GM18499 (cell line): ENCODE measurements at regions not wholly inside any gene's neighbourhood (a gene's known extent, or its start where the extent isn't known, plus 50 kb on each side); places are given as distances from the start of the nearest gene placed in this dataset.

Experiments
- ATAC-seq: cut with Tn5 transposase; IDR thresholded peaks from one replicate; pipeline ENCODE4 v1.9.1; 2021; ENCODE audit warnings: moderate number of reproducible peaks; ENCODE audit not compliant: insufficient read depth, unreplicated experiment

DNA sequence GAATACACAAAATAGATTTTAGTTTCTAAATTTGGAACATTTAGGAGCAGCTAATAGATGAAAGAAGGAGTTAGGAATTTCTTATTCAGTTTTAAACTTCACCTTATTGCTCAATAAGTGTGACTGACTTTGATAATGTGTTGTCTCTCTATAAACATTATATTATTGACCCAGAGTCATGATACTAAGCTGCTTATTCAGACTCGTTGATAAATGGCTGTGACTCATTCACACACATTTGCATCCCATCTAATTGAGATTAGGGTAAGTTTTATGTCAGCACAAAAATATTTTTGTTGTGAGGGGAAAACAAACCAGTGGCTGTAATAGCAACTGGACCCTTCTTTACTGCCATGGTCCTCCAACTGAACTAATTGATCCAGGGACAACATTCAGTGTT is 137.6 kb downstream of the GOLIM4 start:
- no peak for ATAC-seq

DNA sequence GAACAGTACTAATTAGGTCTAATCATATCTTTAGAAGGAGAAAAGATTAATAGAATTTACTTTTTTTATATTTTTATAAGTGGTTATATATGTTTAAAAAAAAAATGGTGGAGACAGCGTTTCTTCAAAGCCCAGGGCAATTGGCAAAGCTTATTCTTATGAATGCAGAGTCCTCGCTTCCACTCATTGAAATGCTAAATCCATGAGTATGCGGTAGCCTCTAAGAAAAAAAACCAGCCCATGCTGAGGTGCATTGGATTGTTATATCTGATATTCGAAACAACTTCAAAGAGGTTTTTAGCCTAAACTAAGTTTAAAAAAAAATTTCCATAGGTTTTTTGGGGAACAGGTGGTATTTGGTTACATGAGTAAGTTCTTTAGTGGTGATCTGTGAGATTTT is 142.8 kb downstream of the GOLIM4 start:
- ATAC-seq: no peak

DNA sequence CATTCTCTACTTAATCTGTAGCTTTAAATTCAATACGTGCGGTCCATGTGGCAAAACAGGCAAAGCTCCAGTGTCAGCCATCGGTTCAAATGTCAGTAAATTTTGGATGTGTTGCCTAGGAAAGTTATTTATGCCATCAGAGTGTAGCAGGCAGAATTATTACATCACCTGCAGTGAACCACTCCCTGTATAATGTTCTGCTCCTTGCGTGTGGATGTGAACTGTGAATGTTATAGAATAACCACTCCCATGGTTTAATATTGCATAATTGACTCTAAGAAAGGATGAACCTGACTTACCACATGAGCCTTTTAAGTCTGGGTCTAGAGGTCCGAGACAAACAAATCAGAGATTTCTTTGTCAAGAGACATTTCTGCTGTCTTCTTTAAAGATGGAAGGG is 145.5 kb downstream of the GOLIM4 start:
- no peak for ATAC-seq

DNA sequence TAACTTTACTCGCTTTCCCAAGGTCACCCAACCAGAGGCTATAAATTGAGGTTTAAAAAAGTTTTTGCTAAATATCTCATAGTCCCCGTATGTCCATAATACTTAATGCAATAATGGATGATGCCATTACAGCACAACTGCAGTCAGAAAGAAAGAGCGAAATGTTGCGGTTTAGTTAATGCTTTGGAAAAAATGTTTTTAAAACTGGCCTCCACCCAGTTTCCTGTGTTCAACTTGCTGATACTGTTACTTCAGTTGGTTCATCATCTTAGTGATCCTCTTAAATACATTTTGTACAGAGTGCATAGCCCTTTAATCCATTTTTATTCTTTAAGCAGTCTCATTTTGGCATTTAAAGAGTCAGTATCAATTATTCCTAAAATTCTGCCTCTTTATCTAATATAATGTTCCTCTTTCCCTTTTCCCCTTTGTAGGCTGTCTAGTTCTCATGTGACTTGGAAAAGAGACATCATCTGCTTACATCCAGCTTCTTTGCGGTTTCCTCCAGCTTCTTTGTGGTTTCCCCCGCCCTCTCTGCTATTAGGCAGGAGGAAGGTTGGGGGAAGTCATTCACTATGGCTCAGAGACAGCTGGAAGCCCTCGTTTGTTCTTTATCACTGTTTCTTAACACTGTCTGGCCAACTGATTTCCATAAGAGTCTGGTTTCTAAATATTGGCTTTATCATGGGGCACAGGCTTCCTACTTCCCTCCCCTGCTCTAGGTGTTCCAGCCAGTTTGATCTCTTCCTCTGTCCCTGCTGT is 154.3 kb downstream of the GOLIM4 start:
- no peak for ATAC-seq

DNA sequence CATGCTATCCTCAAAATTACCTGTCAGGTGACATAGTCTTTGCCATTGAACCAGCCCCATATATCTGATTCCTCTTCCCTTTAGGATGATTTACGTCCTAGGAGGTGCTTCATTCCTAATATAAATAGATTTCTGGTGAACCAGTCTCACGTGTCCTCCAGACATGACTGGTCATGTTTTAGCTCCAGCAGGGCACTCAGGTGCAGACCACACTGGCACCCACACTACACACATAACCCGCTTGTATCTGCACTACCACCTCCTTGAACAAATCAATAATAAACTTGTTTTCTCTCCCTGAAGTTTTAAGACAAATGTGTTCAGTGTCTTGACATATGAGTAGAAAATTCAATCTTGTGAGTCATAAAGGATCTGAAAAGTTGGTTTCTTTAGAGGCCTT is 155.5 kb downstream of the GOLIM4 start:
- ATAC-seq: no peak

DNA sequence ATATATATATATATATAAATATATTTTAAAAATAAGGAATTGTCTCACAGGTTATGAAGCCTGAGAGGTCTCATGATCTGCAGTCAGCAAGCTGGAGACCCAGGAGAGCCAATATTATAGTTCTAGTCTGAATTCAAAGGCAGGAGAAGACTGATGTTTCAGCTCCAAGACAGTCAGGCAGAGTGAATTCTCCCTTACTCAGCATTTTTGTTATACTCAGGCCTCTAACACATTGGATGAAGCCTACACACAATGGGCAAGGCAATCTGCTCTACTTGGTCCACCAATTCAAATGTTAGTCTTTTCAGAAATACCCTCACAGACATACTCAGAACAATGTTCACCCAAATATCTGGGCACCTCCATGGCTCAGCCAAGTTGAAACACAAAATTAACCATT is 157.2 kb downstream of the GOLIM4 start:
- no peak for ATAC-seq

DNA sequence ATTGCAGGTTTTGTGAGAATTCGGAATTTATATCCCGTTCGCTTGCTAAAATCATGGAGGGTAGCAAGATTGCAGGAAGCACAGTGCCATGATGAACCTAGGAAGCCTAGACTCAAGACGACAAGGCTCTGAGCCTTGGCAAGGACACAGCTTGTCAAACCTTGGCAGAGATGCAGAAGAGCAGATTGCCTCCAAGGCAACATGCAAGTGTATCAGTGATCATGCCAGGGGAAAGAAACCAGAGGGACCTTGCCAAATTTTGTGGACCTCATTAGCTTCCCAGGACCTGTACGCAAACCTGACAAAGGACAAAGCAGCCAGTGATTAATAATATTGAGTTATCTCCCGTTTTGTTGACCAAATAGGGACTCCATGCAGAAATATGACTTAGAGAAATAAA is 159.7 kb downstream of the GOLIM4 start:
- ATAC-seq: no peak

DNA sequence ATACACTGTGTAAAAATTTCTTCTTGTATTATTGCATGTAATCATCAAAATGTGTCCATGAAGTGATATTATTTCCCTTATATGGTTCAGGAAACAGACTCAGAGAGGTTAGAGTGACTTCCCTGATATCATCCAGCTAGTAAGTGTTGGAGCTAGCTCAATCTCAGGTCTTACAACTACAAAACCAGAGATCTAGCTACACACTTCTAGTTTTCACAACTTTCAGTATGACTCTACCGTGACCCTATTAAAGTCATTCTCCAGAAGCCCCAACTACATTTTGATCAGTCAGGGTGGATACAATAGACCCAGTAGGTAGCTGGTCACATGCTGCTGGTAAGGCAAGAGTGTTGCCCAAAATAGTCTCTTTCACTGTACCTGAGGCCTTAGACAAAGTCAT is 165.3 kb downstream of the GOLIM4 start:
- ATAC-seq: no peak

DNA sequence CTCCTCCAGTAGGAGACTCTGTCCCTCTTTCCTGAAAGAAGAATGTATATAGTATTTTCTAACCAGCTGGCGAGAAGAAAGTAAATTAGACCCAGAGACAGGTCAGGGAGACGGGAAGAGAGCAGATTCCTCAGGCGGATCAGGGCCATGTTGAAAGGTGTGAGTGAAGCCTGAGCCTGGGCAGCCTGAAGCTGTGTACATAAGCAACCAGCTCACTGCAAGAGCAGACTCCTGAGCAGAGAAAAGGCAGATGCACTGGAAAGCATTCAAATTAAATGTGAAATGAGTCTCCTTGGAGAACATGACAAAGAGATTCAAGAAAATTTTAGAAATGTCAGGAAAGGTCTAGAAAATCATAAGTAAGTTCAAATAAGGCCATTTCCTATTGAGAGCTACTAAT is 165.8 kb downstream of the GOLIM4 start:
- ATAC-seq: no peak

DNA sequence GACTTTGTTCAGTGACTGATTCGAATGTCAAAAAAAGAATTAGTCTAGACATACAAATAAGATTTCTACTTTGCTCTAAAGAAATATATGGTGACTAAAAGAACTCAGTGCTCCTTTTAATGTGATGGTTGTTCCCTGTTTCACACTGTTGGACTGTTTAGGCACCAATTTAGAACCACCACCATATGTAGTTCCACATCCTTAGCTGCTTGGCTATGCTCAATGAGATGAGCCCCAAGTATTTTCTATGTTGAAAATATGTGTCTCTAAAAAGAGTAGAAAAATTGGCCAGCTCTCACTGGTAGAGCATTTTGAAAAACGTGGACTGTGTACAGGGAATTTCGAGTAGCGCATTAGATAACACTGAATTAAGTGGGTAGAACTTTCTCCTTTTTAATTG is 167.3 kb downstream of the GOLIM4 start:
- no peak for ATAC-seq

DNA sequence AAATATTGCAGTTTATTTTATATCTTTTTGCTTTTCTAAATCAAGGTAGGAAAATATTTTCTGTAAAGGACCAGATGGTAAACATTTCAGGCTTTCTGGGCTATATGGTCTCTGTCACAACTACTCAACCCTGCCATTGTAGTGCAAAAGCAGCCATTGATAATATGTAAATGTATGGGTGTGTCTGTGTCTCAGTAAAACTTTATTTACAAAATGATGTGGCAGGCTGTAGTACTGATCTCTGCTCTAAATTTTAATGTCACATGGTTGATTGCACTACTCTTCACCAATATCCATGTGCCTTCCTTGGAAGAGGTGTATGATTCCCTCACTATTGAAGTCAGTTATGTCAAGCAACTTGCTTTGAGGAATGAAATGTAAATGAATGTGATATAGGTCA is 175.0 kb downstream of the GOLIM4 start:
- no peak for ATAC-seq

DNA sequence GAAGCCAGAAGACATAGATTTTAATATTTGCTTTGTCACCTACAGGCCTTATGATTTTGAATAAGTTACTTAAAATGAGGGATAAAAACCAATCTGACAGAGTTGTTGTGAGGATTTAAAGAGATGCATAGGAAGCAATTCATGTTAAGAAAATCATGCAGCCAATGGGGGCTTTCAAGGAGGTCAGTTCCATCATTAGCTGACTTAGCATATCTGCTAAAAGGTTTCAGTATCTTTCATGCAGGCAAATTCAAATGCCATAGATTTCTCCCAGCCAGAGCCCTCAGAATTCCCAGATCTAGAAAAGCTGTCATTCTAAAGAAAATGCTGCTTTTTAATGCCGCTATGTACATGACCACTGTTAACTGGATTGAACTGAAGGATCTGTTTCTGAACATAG is 176.1 kb downstream of the GOLIM4 start:
- no peak for ATAC-seq

DNA sequence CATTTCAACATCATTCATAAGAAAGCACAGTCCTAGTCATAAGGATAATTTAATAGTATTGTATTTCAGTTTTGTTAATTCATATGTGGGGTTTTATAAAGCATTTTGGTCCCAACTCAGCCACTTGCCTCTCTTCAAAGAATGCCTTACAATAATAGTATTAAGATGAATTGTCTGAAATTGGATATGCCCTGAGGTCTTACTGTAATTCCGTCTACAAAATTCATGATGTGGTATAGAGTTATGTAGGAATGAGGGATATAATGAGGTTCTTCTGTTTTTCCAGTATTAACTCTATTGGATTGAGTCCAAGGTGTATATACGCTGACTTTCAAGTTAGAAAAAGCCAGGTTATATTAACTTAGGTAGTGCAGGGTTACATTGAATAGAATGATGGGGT is 177.0 kb downstream of the GOLIM4 start:
- no peak for ATAC-seq

DNA sequence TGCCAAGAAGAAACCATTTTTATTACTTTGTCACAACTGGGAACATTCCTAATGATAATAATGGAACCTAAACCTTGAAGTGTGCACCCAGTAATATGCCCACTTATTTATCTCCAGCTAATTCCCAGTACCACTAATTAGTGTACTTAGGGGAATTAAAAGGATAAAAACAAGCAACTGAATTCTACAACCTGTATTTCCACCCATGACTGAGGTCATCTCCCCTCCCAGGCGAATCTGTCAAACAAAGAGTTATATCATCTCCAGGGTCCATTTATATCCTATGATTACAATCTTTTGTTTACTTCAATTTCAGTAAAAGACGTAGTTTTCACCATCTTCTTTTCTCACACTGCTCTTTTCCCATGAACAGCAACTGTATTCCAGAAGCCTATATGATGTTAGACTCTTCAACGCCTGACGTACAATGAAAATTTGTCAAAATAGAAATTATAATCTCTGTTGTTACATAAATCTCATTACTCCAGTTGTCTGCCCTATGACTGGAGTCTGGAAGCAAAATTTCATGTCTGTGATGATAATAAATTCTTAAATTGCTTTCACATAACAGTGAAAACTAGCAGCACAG is 177.6 kb downstream of the GOLIM4 start:
- no peak for ATAC-seq

DNA sequence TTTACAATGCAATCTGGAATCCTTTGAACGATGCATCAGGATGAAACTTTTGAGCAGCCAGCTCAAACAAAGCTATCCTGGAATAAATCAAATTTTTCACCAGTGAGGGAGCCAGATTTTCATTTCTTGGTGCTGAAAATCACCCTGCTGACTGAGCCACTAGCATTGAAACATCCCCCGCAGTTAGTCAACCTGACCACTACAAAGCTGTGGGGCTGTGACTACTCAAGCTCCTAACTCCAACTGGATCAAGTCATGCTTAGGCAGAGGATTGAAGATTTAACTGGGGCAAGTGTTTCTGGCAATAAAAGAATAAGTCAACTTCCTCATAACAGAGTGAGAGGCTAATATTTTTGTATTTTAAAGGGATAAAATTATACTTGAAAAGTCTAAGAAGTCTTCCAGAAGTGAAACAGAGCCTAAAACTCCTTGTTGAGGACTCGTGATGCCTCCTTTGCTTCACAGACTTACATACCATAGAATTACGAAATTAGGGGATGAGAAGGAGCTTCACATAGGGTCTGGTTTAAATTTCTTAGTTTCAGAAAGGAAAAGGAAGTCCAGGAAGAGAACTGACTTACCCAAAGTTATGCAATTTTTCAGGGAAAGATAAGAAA is 177.8 kb downstream of the SERPINI1 start:
- ATAC-seq: no peak

DNA sequence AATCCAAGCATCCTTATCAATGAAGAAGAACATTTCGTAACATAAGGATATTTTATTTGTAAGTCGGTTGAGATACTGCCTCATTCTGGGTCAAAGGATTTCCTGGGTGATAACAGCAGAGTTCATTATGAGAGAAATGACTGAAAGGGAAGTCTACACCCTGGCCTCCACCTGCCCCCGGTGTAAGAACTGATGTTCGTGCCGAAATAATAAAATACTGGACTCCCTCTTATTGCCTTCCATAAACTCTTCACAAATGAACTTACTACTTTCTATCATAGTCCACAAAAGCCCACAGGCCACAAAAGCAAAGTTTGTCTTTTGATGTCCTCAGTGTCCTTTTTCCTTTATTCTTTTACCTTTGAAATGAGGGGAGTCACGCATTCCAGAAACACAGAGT is 174.4 kb downstream of the SERPINI1 start:
- ATAC-seq: no peak

DNA sequence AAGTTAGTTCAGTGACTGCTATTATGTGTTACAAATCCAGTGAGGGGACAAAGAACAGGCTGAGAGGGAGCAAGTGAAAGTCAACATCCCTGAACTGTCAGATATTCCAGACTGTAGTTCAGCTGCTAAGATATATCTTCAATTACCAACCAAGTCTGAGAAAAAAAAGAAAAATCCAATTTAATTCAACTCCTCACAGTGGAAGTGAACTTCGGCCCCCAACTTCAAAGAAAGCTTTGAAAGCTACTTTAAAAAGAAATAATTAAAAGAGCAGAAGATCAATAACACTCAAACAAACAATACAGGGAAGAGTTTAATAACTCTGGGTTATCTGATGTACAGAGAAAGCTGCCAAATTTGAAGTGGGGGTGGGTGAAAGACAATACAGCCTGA is 174.0 kb downstream of the SERPINI1 start:
- no peak for ATAC-seq

DNA sequence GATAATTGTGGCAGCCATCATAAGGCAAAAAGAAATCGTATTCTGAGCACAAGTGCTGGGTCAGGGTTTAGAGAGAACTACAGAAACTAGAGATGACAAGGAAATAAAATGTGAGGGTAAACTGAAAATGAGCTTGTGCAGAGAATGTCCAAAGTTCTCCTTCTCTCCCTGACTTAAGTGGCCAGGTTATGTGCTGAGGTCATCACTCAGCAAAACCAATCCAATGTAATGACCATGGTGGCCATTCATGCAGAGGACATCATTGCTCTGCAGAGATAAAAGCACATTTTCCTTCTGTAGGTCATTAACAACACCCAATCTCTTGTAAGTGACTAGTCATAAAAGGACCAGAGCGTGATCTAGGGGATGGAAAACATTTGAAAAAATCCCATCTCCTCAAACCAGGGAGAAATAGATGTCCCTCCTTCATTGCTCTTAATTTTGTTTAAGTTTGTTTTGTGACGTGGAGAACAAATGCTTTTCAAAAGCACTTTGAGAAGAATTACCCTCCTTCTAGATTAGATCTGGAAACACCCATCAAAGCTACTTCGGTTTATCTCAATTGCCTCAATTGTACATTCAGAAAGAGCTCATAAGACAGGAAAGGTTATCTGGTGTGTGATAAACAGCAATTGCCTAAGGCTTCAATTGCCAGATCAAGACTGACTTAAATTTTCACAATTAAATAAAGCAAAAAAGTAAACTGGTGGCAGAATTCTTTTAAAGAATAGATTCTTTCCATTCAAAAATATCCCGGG is 173.4 kb downstream of the SERPINI1 start:
- ATAC-seq: no peak

DNA sequence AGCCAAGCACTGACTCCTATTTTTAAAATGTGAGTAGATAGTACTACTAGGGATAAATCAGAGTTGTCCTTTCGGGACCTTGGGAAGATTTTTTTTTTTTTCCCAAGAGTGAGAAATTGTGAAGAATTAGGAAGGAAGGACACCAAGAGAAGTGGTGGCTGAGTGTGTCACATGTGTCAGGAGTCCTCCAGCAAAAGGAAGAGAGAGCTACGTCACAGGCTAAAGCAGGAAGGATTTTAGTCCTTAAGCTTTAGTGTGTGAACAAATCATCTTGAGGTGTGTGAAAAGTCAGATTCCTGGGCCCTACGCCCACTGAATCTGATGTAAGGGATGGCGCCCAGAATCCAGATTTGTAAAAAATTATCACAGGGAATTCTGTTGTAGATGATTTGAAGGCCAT is 172.7 kb downstream of the SERPINI1 start:
- no peak for ATAC-seq

DNA sequence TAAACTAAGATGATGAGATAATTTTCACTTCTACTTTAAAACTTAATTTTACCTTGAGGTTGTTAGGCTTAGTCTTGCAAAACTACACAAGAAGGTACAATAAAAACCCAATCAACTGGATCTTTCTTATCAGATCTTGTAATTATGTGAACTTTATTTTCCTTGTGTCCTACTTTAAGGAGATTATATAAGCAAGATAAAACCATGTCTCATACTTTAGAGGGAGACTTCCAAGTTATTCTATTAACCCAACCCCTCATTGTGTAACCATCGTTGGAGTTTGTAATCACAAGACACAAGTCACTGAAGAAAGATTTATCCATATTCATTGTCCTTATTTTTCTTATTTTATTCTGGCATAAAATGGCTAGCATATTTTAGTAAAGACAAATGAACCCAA is 165.6 kb downstream of the SERPINI1 start:
- no peak for ATAC-seq

DNA sequence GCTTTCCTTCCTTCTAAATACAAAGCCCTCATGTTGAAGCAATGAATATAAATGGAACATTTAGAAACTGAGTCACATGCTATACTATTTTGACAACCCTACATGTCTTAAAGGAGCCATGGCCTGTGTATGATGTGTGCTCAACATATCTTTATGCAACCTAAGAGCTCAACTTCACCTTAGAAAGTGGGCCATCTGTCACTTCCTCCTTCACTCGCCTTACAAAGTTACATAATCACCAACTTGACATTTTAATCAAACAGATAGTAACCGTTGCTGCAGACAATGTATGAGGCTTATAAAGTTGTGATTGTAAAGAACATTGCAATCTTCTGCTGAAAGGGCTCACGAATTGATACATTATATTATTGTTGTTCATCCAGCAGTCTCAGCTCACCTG is 163.6 kb downstream of the SERPINI1 start:
- no peak for ATAC-seq
